ENCODE measurements at regions not wholly inside any gene's neighbourhood (a gene's known extent, or its start where the extent isn't known, plus 50 kb on each side); places are given as distances from the start of the nearest gene placed in this dataset.
"Not testable (repeated sequence)": the region's sequence is repeated elsewhere in the genome, so short reads cannot be mapped to it uniquely, and the experiment has no call there.

DNA sequence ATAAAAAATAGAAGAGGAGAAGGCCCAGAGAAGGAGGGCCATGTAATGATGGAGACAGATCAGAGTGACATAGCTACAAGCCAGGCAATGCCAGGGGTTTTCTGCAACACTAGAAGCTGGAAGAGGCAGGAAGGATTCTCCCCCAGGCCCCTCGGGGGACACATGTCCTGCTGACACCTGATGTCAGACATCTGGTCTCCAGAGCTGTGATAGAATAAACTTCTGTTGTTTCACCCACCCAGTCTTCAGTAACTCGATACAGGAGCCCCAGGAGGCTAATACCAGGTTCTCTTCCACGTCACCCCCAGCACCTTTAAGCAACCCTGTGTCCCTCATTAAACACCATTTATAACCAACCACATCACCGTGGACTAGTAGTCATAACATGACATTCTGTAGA, 94.9 kb downstream of the TMEM130 start:
- DNase-seq (ENCODE audit: low spot score), result no peak

- no peak for DNase-seq (ENCODE audit: low spot score)
Measured at GRCh38 chr7:98777051-98777450, 92.8 kb downstream of the TMEM130 start.

GRCh38 chr7:98778421-98778820, 91.4 kb downstream of the TMEM130 start:
- DNase-seq (ENCODE audit: low spot score), result no peak

GRCh38 chr7:98779800-98780587, 89.8 kb downstream of the TMEM130 start:
- no peak for DNase-seq (ENCODE audit: low spot score)

DNA sequence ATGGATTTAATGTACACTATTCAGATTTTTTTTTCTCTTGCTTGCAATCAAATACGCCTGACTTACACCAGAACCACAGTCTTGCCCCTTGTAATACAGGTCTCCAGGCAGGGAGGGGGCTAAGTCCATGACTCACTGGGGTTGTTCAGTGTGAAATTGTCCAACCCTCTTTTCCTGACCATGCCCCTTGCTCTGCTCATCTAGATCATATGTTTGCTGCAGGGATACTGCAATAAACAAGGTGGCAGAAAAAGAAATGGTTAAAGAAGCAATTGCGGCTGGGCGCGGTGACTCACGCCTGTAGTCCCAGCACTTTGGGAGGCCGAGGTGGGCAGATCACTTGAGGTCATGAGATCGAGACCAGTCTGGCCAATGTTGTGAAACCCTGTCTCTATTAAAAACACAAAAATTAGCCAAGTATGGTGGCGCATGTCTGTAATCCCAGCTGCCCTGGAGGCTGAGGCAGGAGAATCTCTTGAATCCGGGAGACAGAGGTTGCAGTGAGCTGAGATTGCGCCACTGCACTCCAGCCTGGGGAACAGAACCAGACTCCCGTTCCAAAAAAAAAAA, 85.5 kb downstream of the TMEM130 start:
- no peak for DNase-seq (ENCODE audit: low spot score)

DNA sequence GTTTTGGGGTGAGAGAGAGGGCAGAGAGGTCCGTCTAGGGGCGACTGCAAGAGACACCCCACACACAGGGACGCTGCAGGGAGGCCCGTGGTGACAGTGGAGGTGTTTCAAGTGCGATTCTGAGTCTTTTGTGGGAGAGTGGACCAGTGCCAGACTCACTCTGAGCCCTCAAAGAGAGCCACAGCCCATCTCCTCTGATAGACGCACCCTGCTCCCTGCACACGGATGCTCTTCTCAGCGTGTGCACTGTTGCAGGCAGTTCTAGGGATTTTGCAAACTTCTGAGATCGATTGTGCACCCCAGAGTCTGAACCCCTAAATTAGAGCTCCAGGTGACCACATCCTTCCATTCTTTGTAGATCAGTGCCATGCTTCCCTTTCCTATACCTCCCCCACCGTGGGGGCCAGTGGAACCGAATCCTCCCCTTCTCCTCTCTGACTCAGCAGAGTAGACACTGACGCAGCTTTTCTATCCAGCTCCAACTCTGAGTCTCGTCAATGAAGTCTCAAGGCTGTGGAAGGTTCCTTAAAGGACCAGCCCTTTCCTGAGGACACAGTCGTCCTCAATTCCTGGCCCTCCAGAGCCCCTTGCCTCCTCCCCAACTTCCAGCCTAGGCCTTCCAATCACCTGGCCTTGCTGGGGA, 83.8 kb downstream of the TMEM130 start:
- no peak for DNase-seq (ENCODE audit: low spot score)

GRCh38 chr7:98788966-98789365, 80.8 kb downstream of the TMEM130 start:
- DNase-seq (ENCODE audit: low spot score), result no peak

- DNase-seq (ENCODE audit: low spot score), result not testable (repeated sequence)
Measured at GRCh38 chr7:98794453-98794852, 75.4 kb downstream of the TMEM130 start.

- DNase-seq (ENCODE audit: low spot score), result no peak
Measured at GRCh38 chr7:98795741-98796493, 73.9 kb downstream of the TMEM130 start.

All from globus pallidus (tissue), 1 donor.